Uterus (tissue), 2 donors: ENCODE measurements at regions not wholly inside any gene's neighbourhood (a gene's known extent, or its start where the extent isn't known, plus 50 kb on each side); places are given as distances from the start of the nearest gene placed in this dataset.

Experiments used
- POLR2A ChIP-seq, 2 donors: fragments of 450-650 bp; IDR thresholded peaks; one replicate each; pipeline ENCODE4 v1.6.1; 2016; ENCODE audit warnings: antibody characterized with exemption in 2 of 2, mild to moderate bottlenecking in 1 of 2, moderate library complexity in 1 of 2
- TF ChIP-seq, protein P1 (sequence below), 4 experiments: fragments of 200-600 bp in 2 of 4; fragments of 450-650 bp in 2 of 4; sonication (generic) in 2 of 4; IDR thresholded peaks; one replicate each; pipeline ENCODE4 v1.5.1; 2016 to 2019; ENCODE audit warnings: antibody characterized with exemption in 4 of 4, mild to moderate bottlenecking in 2 of 4, moderate library complexity in 1 of 4

DNA sequence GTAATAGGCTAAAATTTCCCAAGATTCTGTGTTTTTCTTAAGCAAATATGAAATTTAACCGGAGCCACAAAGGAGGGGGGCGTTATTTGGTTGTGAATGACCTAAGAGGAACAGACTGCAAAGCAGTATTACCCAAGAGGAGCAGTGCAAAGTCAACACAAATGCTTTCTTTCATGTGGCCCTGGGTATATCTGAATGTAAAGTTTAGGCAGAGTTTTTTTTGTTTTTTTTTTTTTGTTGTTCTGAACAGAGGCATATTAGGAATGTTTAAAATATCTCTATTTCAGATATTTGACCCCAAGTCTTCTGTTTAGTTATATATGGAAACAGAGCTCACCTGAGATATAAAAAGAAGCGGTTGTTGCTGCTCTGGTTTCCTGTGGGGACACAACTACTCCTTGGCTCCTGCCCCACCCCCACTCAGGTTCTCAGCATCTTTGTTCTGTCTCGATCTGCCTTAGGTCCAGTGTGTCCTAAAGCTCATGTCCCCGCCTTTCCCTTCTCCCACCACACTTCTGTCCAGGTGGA lies 220.7 kb downstream of the RFC3 start:
- TF ChIP-seq, protein P1, sequence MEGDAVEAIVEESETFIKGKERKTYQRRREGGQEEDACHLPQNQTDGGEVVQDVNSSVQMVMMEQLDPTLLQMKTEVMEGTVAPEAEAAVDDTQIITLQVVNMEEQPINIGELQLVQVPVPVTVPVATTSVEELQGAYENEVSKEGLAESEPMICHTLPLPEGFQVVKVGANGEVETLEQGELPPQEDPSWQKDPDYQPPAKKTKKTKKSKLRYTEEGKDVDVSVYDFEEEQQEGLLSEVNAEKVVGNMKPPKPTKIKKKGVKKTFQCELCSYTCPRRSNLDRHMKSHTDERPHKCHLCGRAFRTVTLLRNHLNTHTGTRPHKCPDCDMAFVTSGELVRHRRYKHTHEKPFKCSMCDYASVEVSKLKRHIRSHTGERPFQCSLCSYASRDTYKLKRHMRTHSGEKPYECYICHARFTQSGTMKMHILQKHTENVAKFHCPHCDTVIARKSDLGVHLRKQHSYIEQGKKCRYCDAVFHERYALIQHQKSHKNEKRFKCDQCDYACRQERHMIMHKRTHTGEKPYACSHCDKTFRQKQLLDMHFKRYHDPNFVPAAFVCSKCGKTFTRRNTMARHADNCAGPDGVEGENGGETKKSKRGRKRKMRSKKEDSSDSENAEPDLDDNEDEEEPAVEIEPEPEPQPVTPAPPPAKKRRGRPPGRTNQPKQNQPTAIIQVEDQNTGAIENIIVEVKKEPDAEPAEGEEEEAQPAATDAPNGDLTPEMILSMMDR (IDR thresholded peaks at IDR 0.05), result no peak
- TF ChIP-seq POLR2A (IDR thresholded peaks at IDR 0.05), result no peak
